ENCODE measurements at regions not wholly inside any gene's neighbourhood (a gene's known extent, or its start where the extent isn't known, plus 50 kb on each side); places are given as distances from the start of the nearest gene placed in this dataset.

DNA sequence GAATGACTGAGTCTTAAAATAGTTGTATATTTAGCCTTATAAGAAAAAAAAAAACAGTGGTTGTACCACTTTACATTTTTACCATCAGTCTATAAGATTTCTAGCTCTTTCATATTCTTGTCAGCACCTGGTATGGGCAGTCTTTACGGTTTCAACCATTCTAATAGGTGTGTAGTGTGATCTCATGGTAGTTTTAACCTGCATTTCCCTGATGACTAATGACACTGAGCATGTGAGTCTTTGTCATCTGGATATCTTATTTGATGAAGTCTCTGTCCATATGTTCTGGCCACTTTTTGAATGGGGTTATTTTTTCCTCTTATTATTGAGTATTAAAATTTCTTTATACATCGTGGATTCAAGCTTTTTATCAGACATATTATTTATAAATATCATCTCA, 365.3 kb upstream of the IGFBP3 start:
- TF ChIP-seq EZH2phosphoT487 (IDR thresholded peaks at IDR 0.05; ENCODE audit: borderline replicate concordance), result no peak
- TF ChIP-seq, protein P1, sequence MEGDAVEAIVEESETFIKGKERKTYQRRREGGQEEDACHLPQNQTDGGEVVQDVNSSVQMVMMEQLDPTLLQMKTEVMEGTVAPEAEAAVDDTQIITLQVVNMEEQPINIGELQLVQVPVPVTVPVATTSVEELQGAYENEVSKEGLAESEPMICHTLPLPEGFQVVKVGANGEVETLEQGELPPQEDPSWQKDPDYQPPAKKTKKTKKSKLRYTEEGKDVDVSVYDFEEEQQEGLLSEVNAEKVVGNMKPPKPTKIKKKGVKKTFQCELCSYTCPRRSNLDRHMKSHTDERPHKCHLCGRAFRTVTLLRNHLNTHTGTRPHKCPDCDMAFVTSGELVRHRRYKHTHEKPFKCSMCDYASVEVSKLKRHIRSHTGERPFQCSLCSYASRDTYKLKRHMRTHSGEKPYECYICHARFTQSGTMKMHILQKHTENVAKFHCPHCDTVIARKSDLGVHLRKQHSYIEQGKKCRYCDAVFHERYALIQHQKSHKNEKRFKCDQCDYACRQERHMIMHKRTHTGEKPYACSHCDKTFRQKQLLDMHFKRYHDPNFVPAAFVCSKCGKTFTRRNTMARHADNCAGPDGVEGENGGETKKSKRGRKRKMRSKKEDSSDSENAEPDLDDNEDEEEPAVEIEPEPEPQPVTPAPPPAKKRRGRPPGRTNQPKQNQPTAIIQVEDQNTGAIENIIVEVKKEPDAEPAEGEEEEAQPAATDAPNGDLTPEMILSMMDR (conservative IDR thresholded peaks at IDR 0.05; ENCODE audit: low read length), result no peak
- H3K4me1 ChIP-seq (ENCODE audit: insufficient read depth, low read length, poor library complexity, severe bottlenecking), result no peaks in the 10 kb centered on the region
- no peak overlapping the region for H2AFZ ChIP-seq (ENCODE audit: low read length)
- H3K4me3 ChIP-seq (ENCODE audit: low read length, poor library complexity, severe bottlenecking), result no peak overlapping the region
- H3K79me2 ChIP-seq (ENCODE audit: insufficient read depth, low read length), result no peaks in the 10 kb centered on the region
- no peaks in the 10 kb centered on the region for H3K9me2 ChIP-seq (replicated peaks; ENCODE audit: low read depth, low read length)
- no peak overlapping the region for H3K4me2 ChIP-seq (ENCODE audit: low read depth, low read length, poor library complexity, severe bottlenecking)
- no peaks in the 10 kb centered on the region for H3F3A ChIP-seq (ENCODE audit: low read depth)
- H3K27me3 ChIP-seq (ENCODE audit: insufficient read depth, low read length, poor library complexity, severe bottlenecking), result no peaks in the 10 kb centered on the region
- H4K20me1 ChIP-seq (ENCODE audit: insufficient read depth, low read length, poor library complexity, severe bottlenecking), result no peaks in the 10 kb centered on the region
- no peaks in the 10 kb centered on the region for H3K36me3 ChIP-seq (ENCODE audit: insufficient read depth, low read length)
- H3K9ac ChIP-seq (ENCODE audit: low read depth, low read length, poor library complexity, severe bottlenecking), result no peak overlapping the region
- H3K9me3 ChIP-seq (ENCODE audit: insufficient read depth, low read depth, low read length), result no peaks in the 10 kb centered on the region

DNA sequence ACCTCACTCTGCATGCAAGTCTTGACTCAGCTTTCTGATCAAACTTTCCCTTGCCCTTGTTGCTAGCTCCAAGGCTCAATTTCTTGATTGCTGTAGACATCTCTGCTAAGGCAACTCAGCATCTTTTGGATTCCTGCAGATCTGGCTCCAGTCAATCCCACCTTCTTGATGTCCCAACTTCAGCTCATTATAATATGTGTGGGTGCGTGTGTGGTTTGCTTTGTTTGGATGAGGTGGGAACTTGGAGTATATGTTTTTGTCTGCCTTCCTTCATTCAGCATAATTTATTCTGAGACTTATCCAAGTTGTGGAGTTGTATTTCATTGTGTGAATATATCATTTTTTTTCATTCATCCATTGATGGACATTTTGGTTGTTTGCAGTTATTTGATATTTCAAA, 364.8 kb upstream of the IGFBP3 start:
- H4K20me1 ChIP-seq (ENCODE audit: insufficient read depth, low read length, poor library complexity, severe bottlenecking), result no peaks in the 10 kb centered on the region
- H3F3A ChIP-seq (ENCODE audit: low read depth), result no peaks in the 10 kb centered on the region
- no peak overlapping the region for H3K4me3 ChIP-seq (ENCODE audit: low read length, poor library complexity, severe bottlenecking)
- H3K27me3 ChIP-seq (ENCODE audit: insufficient read depth, low read length, poor library complexity, severe bottlenecking), result no peaks in the 10 kb centered on the region
- H3K9ac ChIP-seq (ENCODE audit: low read depth, low read length, poor library complexity, severe bottlenecking), result no peak overlapping the region
- no peaks in the 10 kb centered on the region for H3K36me3 ChIP-seq (ENCODE audit: insufficient read depth, low read length)
- TF ChIP-seq, protein P1 (conservative IDR thresholded peaks at IDR 0.05; ENCODE audit: low read length), result no peak
- TF ChIP-seq EZH2phosphoT487 (IDR thresholded peaks at IDR 0.05; ENCODE audit: borderline replicate concordance), result no peak
- no peak overlapping the region for H2AFZ ChIP-seq (ENCODE audit: low read length)
- no peaks in the 10 kb centered on the region for H3K9me2 ChIP-seq (replicated peaks; ENCODE audit: low read depth, low read length)
- no peaks in the 10 kb centered on the region for H3K4me1 ChIP-seq (ENCODE audit: insufficient read depth, low read length, poor library complexity, severe bottlenecking)
- no peaks in the 10 kb centered on the region for H3K79me2 ChIP-seq (ENCODE audit: insufficient read depth, low read length)
- H3K9me3 ChIP-seq (ENCODE audit: insufficient read depth, low read depth, low read length), result no peaks in the 10 kb centered on the region
- no peak overlapping the region for H3K4me2 ChIP-seq (ENCODE audit: low read depth, low read length, poor library complexity, severe bottlenecking)

DNA sequence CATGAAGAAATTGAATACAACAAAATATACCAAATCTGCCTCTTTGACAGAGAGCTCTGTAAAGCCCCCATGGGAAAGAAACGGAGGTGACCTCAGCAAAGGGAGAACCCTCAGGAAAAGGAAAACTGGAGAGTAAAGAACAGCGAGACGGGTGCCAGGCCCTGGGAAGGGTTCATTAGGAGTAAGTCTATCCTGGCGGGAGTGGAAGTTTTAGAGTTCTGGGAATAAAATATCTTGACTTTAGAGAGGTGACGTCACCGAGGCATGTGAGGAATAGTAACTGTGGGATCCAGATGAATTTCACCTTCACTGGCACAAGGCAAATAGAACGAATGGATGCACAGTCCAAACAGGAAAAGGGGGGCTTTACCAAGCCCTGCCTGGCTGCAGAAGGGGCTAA, 362.8 kb upstream of the IGFBP3 start:
- Histone ChIP-seq H3K9me2 (replicated peaks; ENCODE audit: low read depth, low read length) (no peaks in the 10 kb centered on the region), H4K20me1 (ENCODE audit: insufficient read depth, low read length, poor library complexity, severe bottlenecking) (no peaks in the 10 kb centered on the region), H3K4me2 (ENCODE audit: low read depth, low read length, poor library complexity, severe bottlenecking) (no peak overlapping the region), H3K9me3 (ENCODE audit: insufficient read depth, low read depth, low read length) (no peaks in the 10 kb centered on the region), H3K79me2 (ENCODE audit: insufficient read depth, low read length) (no peaks in the 10 kb centered on the region), H2AFZ (ENCODE audit: low read length) (no peak overlapping the region), H3F3A (ENCODE audit: low read depth) (no peaks in the 10 kb centered on the region), H3K4me1 (ENCODE audit: insufficient read depth, low read length, poor library complexity, severe bottlenecking) (no peaks in the 10 kb centered on the region), H3K27me3 (ENCODE audit: insufficient read depth, low read length, poor library complexity, severe bottlenecking) (no peaks in the 10 kb centered on the region), H3K9ac (ENCODE audit: low read depth, low read length, poor library complexity, severe bottlenecking) (no peak overlapping the region), H3K4me3 (ENCODE audit: low read length, poor library complexity, severe bottlenecking) (no peak overlapping the region), H3K36me3 (ENCODE audit: insufficient read depth, low read length) (no peaks in the 10 kb centered on the region)
- TF ChIP-seq, protein P1 (conservative IDR thresholded peaks at IDR 0.05; ENCODE audit: low read length), result no peak
- no peak for TF ChIP-seq EZH2phosphoT487 (IDR thresholded peaks at IDR 0.05; ENCODE audit: borderline replicate concordance)
